ENCODE measurements at regions not wholly inside any gene's neighbourhood (a gene's known extent, or its start where the extent isn't known, plus 50 kb on each side); places are given as distances from the start of the nearest gene placed in this dataset.

DNA sequence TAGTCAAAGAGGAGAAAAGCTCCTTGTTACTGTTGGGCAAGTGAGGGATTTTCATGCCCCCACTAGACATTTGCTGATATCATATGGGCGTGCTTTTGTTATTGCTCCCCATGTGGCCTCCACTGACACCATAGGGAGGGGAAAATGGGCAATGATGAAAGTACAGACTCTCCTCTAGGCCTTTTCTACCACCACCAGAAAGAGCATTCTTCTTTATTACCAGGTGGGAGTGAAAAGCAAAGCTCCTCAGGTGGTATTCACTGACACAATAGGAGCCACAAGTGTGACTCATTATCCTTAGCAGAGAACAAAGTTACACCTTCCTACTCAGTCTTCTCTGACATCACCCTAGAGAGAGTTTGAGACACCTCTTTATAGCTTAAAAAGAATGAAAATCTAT lies 667.1 kb downstream of the LTN1 start:
- no peak for TF ChIP-seq EZH2 (IDR thresholded peaks at IDR 0.05; ENCODE audit: insufficient read depth, poor library complexity, severe bottlenecking)
- no peak for TF ChIP-seq EZH2phosphoT487 (IDR thresholded peaks at IDR 0.05; ENCODE audit: insufficient read depth, low read depth)

Data from GM23248 (cell line).